NCI-H774 (cell line): ENCODE measurements at regions not wholly inside any gene's neighbourhood (a gene's known extent, or its start where the extent isn't known, plus 50 kb on each side); places are given as distances from the start of the nearest gene placed in this dataset.

Experiments used
- DNase-seq: peaks from one replicate; lab custom pipeline; 2025; lab: John Stamatoyannopoulos, UW

DNA sequence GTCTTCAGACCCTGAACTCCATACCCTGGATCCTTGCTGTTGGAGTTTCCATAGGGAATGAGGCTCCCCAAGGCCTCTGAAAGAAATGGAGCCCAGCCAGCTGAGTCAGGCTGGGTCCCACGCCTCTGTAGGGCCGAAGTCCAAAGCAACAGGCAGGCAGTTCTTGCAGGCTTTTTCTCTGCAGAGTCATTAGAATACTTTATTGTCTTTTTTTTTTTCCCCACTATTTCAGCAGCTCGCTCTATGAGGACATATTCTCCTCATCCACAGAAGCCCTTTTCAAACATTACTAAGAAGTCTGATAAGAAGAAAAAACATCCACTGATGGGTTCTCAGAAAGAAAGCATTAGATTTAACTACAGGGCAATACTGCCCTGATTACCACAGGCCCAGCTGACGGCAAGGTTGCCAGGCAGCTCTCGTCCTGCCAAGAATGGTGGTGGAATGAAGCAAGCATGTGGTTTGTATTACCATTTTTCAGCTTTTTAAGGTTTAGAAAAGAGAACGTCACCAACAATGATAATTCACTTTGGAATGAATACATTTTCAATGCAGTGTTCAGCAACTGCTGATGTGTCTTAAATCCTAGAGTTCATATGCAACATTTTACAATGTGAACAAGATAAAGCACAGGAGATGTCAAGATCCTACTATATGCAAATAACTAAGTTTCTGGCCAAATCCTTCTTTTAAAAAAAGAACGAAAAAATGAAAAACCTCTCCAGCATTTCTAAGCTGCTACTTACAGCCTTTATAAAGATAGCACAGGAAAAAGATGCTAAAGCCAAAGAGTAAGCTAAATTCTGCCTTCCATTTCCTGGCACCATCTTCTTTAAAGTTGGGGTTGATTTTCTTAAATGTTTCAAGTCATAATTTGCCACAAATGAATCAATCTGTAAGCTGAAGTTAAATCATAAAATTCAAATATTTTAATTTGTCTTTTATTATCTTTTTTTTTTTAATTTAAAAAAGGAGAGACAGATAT, 223.6 kb upstream of the CITED2 start:
- DNase-seq, result no peak

DNA sequence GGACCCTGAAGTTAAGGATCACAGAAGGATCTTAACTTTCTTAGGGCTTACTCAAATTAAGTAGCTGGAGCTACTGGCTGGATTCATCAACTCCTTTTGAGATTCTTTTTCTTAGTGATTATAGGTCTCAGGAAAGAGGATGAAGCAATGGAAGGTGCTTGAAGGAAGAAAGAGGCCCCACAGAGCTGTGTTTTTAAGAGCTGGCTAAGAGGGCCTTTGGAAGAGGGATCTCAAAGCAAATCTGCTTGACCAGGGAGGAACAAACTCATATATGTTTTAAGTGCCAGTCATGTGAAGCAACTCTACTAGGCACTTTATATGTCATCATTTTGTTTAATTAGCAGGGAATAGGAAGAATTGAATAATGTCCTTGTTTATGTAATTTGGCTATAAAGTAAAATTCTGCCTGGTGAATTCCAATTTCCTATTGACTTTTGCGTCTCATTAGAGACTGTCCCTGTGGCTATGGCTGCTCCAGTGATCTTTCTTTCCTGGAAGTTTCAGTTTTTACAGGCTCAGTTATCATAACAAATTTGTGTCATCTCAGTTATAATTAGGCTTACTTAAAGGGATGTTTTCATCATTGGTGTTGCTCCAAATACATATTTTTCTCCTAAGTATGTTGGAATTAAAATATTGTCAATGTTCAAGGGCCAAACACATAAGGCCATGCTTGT, 222.8 kb upstream of the CITED2 start:
- DNase-seq, result no peak

DNA sequence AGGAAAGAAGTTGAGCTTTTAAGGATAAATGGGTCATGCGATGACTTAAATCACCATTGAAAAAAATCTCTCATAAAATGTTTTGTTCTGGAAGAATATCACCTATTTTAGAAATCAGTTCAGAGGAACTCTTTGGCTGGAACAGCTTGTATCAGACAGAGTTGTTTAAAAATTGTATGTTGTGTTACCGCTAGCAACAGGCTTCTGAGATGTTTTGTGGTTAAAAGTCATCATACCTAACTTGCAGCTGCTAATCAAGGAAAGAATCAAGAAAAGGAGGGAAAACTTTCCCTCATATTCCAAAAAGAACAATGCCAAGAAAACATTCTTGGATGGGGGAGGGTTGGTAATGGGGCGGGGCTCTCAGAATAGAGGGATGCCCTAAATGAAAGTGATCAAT, 220.7 kb upstream of the CITED2 start:
- no peak for DNase-seq

DNA sequence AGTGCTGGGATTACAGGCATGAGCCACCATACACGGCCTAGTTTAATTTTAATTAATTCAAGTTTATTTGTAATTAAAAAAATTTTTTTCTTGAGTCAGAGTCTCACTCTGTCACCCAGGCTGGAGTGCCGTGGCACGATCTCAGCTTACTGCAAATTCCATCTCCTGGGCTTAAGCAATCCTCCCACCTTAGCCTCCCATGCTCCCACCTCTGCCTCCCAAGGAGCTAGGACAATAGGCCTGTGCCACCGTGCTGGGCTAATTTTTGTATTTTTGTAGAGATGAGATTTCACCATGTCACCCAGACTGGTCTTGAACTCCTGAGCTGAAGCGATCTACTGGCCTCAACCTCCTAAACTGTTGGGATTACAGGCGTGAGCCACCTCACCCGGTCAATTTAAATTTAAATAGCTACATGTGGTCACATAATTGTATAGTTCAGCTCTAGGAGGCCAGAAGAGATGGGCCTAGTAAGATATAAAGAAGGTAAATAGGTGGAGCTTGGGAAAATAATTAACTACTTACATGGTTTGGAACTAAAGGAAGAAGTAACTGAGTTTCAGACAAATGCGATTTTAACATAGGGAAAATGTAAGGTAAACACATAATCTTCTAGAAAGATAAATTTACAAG, 220.0 kb upstream of the CITED2 start:
- no peak for DNase-seq

DNA sequence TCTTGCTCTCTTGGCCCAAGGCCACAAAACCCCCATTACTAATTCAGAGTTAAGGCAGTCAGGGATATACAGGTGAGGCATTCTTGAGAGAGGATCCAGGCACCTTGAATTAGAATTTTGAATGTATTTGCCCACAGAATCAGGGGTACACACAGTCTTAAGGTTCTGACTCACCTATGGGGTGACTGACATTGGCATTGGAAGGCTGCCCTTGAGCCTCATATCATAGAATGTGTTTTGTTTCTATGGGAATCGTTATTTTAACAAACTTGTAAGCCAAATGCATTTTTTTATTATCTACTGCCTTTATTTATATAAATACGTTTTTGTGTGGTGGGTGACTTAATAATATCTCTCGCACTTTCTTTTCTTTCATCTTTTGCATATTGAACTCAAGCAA, 218.6 kb upstream of the CITED2 start:
- no peak for DNase-seq

DNA sequence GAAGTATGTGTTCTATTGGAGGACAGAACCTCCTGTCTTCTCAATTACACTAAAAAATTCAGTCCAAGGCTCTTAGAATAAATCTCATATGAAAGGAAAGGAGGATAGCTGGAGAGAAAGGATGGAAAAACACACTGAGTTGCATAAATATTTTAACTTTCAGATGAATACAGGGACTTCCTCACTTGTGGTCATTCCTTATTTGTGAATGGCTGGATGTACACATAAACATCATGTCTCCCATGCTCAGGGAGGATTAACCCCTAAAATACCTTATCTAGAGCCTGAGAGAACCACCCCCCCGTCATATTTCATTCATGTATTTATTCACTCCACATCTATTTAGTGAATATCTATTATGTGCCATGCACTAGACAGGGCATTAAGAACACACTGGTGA, 217.6 kb upstream of the CITED2 start:
- no peak for DNase-seq

DNA sequence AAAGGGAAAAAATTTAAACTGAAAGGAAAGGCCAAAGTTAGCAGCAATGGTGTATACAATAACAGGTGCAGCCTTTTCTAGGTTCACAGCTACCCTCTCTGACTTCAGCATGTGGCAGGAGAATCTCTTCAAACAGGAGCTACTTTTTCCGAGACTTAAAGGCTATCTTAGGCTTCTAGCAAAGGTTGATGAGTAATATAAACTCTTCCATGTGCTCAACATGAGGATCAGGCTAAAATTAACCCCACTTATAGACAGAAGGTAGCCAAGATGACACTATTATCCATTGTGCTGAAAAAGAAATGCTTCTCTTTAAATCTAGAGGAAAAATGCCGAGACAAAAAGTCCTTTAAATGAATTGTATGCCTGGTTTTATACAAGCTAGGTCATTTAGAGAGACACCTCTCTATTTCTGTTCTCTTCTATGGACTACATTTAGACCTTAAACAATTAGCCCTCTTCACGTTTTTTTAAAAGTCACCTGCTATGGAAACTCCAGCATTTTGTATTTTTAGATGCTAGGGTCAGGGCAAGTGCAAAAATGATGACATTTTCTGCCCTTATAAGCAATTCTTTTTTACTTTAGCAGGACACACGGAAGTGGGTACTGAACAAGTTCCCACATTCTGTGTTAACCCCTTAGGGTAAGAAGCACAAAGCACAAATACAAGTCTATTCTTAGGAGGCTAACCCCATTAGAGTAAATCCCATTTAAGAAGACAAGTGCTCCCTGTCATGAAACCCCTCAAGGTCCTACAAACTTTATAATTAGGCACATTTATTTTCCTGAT, 216.8 kb upstream of the CITED2 start:
- no peak for DNase-seq

DNA sequence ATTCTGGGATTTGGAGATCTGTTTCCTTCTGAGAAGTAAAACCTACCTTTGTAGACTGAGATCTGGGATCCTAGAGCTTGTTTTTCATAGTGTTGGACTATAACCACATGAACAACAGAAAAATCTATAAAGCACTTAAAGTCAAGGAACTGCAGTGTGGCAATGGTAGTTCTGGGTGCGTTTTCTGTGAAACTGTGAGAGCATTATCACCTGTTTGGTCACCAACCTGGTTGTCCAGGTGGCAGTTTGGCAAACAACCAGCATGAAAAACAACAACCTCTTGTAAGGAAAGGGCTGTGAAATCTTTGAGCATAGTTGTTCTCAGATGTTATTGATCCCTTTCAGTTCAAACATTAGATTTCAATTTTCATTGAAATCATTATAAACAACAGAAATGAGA, 215.8 kb upstream of the CITED2 start:
- DNase-seq, result peak; percentile 51

DNA sequence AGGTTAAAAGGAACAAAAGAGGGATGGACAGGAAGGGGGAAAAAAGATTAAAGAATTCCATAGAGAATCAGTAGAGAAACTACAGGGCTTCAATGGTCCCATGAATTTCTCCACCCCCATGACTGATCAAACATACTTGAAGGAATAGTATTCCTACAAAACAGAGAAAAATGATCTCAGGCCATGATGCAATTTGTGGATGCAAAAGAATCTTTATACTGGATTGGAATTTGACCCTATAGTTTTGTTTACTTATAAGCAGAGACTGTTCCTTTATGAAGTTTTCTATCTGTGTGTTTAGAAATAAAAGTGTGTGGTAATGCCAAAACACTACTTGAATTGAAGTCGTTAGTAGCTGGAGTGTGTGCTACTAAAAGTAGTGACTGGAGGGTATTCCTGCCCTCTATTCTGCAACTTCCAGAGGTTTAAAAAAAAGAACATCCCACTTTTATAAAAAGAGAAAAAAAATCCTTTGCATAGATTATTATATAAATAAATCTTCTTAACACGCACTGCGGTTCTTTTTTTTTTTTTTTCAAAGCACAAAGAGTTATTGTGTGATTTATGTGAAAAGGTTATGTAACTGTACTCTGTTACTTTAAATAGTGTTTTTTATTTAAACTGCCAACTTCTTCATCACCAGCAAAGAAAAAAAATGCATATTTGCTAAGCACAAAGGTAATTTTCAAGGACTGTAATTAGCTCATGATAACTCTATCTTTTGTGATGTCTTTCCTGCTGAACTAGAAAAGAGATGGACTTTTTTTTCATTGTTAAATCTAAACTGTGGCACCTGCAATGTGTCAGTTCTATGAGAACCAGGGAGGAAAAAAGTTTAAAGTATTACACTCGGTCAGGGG, 214.5 kb upstream of the CITED2 start:
- DNase-seq, result peak; percentile 22

DNA sequence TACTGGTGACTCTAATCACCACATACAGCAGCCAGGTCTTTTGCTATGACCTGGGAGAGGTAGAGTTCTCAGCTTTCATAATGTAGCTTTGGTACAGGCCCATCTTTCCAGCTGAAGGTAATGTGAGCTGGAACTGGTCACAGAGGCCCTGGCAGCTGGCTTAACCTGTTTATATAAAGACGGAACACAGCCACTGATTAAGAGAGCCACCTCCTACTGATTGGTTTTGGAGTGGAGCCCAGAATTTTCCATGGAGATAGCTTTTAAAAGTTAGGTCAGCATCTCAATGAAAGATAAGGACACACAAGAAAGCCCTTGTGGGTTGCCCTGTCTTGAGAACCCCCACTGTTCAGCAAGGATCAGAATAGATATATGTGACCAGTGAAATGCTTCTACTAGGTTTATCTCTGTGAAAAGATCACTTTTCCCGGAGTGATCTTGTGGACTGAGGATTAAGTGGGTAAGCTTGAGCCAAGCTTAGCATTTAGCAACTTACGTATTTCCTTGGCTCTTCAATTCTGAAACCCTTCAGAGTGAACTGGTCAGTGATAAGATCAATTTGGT, 213.7 kb upstream of the CITED2 start:
- peak; percentile 85 for DNase-seq

DNA sequence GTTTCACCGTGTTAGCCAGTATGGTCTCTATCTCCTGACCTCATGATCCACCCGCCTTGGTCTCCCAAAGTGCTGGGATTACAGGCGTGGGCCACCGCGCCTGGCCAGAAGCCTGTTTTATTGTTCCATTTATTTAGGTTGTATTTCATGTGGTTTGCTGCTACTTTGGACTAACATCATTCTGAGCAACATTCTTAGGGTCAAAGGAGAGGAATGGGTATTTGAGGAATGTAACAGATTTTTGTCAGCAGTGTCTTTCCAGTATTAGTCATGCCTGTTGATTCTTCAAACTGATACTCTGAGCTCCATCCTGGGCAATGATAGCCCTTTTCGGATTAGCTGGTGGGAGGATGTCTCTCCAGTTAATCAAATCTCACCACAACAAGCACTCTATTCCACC, 213.0 kb upstream of the CITED2 start:
- no peak for DNase-seq

DNA sequence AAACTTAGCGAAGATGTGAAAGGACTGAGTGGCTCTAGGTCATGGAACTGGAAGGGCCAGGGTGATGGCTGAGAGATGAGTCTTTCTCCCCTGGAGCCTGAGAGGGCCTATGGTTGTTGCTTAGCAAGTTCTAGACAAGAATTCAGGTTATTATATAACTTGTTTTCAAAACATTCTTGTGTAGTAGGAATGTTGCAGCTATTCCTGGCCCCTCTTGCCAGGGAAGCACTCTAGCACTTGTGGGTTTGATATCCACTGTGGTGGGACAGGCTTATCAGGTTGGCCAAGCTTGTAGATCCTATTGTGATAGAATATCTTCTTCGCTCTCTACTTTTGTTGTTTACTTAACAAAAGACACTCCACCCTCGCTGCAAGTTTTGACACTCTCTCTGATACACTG, 211.8 kb upstream of the CITED2 start:
- no peak for DNase-seq

DNA sequence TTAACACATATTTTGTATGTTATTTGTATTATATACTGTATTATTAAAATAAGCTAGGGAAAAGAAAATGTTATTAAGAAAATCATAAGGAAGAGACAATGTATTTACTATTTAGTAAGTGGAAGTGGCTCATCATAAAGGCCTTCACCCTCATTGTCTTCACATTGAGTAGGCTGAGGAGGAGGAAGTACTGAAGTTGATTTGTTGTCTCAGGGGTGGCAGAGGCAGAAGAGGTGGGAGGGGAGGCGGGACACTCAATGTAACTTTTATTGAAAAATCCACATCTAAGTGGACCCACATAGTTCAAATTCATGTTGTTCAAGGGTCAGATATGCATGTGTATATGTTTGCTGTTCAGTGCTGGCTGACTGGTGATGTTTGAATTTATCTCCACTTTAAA, 210.2 kb upstream of the CITED2 start:
- no peak for DNase-seq

DNA sequence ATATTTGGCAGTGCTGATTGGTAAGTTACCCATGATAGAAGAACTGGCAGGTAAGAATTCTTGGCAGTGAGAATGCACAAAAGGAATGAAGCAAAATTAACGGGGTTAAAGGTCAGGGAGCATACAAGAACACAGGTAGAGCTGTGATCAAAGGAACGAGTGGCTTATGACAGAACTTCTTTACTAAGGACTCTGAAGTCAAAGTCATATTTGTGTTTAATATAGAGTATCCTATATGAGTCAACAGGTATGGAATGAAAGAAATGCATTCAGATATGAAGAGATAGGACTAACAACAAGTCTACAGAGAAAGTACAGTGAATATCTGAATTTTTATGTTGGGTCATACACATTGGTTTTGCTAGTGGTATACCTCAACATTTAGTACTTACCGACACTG, 209.0 kb upstream of the CITED2 start:
- no peak for DNase-seq

DNA sequence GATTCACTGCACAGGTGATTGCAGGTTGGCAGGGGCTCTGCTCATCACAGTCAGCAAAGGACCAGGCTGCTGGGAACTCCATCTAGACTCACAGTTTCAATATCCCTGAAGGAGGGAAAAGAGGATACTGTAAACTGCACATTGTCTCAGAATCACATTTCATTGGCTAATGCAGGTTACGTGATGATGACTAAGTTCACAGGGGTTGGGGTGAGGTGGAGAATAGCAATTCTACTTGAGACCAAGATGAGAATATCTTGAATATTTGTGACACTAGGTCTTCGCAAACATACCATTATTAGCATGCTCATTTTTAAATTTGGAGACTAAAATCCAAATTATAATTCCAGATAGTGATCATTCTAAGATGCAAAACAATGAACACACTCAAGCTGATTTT, 208.5 kb upstream of the CITED2 start:
- DNase-seq, result no peak

DNA sequence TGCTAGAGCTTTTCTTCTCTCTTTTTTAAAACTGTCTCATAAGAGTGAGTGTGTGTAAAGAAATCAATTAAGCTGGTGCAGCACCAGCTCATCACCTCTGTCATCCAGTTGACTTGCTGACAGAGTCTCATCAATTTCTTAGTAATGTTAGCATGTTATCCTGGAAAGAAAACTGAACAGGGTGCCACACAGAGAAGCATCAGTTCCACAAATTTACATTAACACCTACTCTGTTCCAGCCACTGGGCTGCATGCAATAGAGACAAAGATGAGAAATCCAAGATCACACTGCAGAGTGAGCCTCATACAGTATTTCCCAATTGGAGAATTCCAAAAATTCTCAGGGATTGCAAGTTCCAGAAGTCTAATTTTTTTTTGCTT, 207.0 kb upstream of the CITED2 start:
- no peak for DNase-seq

DNA sequence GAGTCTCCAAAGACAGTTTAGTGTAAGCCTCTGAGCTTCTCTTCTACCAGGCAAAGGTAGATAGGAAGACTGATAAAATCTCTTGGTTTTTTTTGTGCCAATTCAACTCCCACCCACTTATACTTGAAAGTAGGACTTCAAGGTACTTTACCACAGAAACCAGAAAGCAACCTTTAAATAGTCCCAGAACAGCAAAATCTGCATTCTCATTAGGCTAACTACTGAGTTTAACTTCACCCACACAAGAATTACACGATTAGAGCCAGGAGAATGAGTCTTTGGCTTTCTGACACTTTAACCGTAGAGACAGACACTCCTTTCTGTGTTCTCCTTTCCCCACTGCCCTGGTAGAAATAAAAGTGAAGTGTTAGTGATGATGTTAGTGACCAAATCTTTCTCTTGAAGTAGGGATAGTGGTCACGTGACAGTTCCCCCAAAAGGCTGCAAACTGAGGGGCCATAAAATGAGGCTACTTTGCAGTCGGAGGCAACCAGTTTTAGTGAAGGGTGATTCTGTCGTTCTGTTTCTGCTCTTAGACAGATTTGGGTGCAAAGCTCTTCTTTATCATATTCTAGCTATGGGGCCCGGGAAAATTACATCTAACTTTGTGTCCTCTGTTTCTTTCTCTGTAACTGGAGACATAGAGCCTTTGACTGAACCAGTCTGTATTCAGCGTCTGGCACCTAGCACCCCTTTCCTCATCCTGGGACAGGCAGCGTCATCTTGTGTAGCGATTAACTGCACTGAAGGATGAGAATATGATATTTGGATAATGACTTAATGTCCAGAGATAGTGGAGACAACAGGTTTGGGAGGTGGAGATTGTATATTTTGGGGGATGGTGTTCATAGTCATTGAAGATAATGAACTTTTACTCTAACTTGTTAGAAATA, 206.4 kb upstream of the CITED2 start:
- DNase-seq, result no peak

DNA sequence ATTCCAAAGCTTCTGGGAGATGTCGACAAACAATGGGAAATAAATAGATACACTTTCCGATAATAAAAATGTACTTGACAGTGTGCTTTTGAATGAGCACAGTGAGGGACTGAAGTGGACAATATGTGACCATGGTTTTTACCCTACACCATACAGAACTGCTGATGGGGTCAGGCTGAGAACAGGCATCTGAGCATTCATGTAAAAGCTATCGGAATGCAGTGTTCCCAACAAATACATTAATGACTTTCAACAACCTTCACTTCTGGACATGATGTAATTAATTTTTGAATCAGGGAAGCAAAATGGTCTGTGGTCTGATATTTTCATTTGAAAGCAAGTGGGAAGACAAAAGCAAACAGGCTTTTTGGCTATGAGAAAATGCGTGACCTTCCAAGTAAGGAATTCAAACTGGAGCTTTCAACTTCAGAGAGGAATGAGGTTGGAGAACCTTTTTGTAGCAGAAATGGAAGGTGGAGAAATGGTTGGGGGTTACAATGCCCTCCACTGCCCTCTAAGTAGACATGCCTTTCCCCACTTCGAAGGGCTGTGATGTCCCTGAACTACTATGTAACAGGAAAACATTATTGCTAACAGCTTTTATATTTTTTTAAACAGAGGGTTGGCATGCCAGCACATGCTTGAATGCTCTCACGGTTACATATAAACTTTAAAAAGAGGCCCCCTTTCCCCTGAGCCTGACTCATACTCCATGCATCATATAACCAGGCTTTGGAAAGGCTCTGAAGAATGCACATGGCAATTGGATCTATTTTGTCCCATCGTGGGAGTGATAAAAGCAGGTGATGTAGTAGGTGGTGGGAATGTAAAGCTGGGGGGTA, 203.5 kb upstream of the CITED2 start:
- DNase-seq, result no peak
